BJ (cell line): ENCODE measurements at regions not wholly inside any gene's neighbourhood (a gene's known extent, or its start where the extent isn't known, plus 50 kb on each side); places are given as distances from the start of the nearest gene placed in this dataset.

ENCODE experiments used
- CTCF ChIA-PET: fragments of 350-600 bp; formaldehyde crosslinking; extraction: SDS; loops from one replicate; lab custom pipeline; 2021; ENCODE audit warnings: antibody characterized with exemption, inconsistent platforms; lab: Yijun Ruan, JAX
- POLR2A ChIA-PET: fragments of 300-600 bp; sonication (Branson Sonifier 250); formaldehyde crosslinking; extraction: SDS; loops from one replicate; lab custom pipeline; 2021; ENCODE audit warnings: antibody characterized with exemption; lab: Charles Lee
- DNase-seq: peaks from one replicate; pipeline ENCODE4 v3.0.0-alpha.2; 2011; ENCODE audit warnings: low read depth
- H3K27me3 ChIP-seq: 2 replicates; pipeline ENCODE4 v1.6.0; 2011; ENCODE audit warnings: low read length; ENCODE audit not compliant: control insufficient read depth, insufficient read depth
- H3K36me3 ChIP-seq: 2 replicates; pipeline ENCODE4 v1.5.1; 2011; ENCODE audit warnings: low read length; ENCODE audit not compliant: control insufficient read depth, insufficient read depth
- H3K4me3 ChIP-seq: 2 replicates; pipeline ENCODE4 v1.5.1; 2011; ENCODE audit warnings: low read depth, mild to moderate bottlenecking, control low read depth, low read length
- TF ChIP-seq, protein P1 (sequence below): IDR thresholded peaks from 2 replicates; pipeline ENCODE4 v1.5.1; 2011; ENCODE audit warnings: low read depth, mild to moderate bottlenecking, control low read depth, inconsistent platforms, low read length, moderate library complexity; ENCODE audit not compliant: insufficient read depth

DNA sequence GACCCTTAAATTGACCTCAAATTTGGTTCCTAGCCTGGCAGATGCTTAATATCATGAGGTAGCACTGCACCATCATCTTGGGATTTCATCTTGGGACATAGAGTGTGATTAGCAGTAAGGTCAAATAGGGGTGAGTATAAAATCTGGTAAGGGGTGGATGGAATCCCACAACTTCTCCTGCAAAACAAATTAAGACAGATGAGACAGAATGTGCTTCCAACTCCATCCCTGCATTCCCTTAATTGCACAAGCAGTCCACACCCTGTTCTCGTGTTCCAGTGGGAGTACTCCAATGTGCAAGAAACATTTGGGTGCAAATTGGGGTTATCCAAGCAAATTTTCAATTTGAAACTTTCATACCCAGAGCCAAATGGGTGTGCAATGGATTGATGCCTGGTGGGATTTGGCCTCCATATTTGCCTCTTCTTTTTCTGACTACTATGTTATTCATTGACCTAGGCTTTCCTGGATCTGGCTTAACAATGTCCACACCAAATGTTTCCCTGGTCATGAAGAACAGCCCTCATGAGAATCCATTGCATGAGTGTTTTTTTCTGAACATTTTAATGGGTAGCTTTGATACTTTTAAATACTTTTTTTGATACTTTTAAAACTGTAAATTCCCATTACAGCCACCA is 785.0 kb upstream of the TSPY4 start:
- ChIA-PET CTCF (no interaction called here), POLR2A (no interaction called here)
- DNase-seq = no peak
- Histone ChIP-seq H3K36me3 (no peaks in the 10 kb centered on the region), H3K4me3 (no peak overlapping the region), H3K27me3 (no peaks in the 10 kb centered on the region)
- TF ChIP-seq, protein P1, sequence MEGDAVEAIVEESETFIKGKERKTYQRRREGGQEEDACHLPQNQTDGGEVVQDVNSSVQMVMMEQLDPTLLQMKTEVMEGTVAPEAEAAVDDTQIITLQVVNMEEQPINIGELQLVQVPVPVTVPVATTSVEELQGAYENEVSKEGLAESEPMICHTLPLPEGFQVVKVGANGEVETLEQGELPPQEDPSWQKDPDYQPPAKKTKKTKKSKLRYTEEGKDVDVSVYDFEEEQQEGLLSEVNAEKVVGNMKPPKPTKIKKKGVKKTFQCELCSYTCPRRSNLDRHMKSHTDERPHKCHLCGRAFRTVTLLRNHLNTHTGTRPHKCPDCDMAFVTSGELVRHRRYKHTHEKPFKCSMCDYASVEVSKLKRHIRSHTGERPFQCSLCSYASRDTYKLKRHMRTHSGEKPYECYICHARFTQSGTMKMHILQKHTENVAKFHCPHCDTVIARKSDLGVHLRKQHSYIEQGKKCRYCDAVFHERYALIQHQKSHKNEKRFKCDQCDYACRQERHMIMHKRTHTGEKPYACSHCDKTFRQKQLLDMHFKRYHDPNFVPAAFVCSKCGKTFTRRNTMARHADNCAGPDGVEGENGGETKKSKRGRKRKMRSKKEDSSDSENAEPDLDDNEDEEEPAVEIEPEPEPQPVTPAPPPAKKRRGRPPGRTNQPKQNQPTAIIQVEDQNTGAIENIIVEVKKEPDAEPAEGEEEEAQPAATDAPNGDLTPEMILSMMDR = no peak

DNA sequence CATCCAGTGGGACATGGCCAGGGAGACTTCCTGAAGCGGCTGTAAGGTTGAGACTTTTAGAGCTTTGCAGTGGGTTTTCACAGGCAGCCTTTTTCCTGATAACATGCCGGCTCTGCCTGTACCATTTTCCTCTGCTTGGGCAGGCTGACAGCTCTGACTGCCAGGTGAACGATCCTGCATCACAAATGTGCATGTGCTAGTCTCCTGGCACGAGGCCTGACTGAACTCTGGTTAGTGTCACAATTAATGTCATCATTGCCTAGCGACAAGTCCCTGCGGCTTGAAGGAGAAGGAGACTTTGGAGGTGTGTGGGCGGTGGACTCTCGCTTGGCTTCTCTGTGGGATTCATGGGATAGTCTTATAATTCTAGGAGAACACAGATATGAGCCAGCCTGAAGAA is 783.6 kb upstream of the TSPY4 start:
- H3K36me3 ChIP-seq = no peaks in the 10 kb centered on the region
- H3K4me3 ChIP-seq = no peak overlapping the region
- TF ChIP-seq, protein P1 = no peak
- CTCF ChIA-PET = no interaction called here
- DNase-seq = no peak
- no peaks in the 10 kb centered on the region for H3K27me3 ChIP-seq
- POLR2A ChIA-PET = no interaction called here

DNA sequence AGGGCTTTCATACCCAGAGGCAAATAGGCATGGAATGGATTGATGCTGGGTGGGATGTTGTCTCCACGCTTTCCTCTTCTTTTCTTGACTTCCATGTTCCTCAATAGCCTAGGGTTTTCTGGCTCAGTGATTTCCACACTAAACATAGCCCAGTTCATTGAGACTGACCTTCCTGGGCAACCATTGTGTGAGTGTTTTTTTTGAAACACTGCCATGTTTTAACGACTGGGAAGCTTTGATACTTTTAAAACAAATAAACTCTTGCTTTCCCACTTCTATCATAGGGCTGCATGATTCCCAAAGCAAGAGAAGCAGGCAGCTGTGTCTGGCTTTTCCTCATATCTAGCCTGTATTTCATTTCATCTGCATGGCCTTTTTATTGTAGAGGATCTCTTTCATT is 775.9 kb upstream of the TSPY4 start:
- POLR2A ChIA-PET = no interaction called here
- DNase-seq = no peak

DNA sequence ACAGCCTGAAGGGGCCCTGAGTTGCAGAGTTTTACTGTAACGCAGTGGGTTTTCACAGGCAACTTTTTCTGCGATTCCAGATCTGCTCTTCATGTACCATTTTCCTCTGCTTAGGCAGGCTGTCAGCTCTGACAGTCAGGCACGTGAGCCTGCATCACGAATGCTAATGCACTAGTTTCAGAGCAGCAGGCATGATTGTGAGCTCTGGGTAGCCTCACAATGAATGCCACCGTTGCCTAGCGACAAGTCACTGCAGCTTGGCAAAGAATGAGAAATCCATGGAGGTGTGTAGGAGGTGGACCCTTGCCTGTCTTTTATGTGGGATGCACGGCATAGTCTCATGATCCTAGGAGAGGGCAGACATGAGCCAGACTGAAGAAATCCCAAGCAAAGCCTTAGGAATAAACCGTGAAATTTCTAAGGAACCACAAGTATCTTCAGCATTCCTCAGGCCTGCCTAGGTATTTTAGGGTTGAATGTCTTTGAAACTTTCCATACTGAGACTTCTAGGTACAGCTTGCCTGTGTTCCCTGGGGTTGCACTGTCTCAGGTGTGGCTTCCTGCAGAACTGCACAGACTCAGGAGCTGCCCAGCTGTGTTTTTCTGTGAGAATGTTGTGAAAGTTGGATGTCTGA is 774.7 kb upstream of the TSPY4 start:
- CTCF ChIA-PET = no interaction called here
- DNase-seq = no peak
- TF ChIP-seq, protein P1 = no peak
- POLR2A ChIA-PET = no interaction called here
- no peaks in the 10 kb centered on the region for H3K36me3 ChIP-seq
- no peaks in the 10 kb centered on the region for H3K27me3 ChIP-seq
- H3K4me3 ChIP-seq = no peak overlapping the region

More for the DNA sequence above, 775.9 kb upstream of the TSPY4 start:
- H3K4me3 ChIP-seq = no peak overlapping the region
- CTCF ChIA-PET = no interaction called here
- TF ChIP-seq, protein P1 = no peak
- H3K27me3 ChIP-seq = no peaks in the 10 kb centered on the region
- H3K36me3 ChIP-seq = no peaks in the 10 kb centered on the region

DNA sequence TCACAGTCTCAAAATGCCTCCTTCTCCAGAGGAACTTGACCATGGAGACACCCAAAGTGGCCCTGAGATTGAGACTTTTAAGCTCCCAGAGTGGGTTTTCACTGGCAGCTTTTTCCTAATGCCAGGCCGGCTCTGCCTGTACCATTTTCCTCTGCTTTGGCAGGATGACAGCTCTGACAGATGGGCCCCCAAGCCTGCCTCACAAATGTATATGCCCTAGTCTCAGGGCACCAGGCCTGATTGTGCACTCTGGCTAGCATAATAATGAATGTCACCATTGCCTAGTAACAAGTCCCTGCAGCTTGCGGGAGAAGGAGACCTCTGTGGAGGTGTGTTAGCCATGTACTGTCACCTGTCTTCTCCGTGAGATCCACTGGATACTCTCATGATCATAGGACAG is 772.8 kb upstream of the TSPY4 start:
- Histone ChIP-seq H3K36me3 (no peaks in the 10 kb centered on the region), H3K4me3 (no peak overlapping the region), H3K27me3 (no peaks in the 10 kb centered on the region)
- CTCF ChIA-PET = no interaction called here
- POLR2A ChIA-PET = no interaction called here
- DNase-seq = no peak
- TF ChIP-seq, protein P1 = no peak
